Bronchial epithelial cell (primary cell): ENCODE measurements at regions not wholly inside any gene's neighbourhood (a gene's known extent, or its start where the extent isn't known, plus 50 kb on each side); places are given as distances from the start of the nearest gene placed in this dataset.
A peak's percentile ranks its signal among the peaks of the same experiment; 100 is the strongest.

Source experiments
- DNase-seq: peaks from one replicate; pipeline ENCODE4 v3.0.0-alpha.2; 2010; ENCODE audit warnings: low read depth
- FAIRE-seq: peaks from 2 replicates; lab custom pipeline; 2011; peaks lifted over from hg19 to GRCh38; lab: Jason Lieb, UNC
- H3K27me3 ChIP-seq: 2 replicates; pipeline ENCODE4 v1.5.1; 2011; ENCODE audit warnings: low read length; ENCODE audit not compliant: control insufficient read depth, insufficient read depth
- H3K36me3 ChIP-seq: 2 replicates; pipeline ENCODE4 v1.5.1; 2011; ENCODE audit warnings: low read length; ENCODE audit not compliant: control insufficient read depth, insufficient read depth
- H3K4me3 ChIP-seq: 2 replicates; pipeline ENCODE4 v1.5.1; 2011; ENCODE audit warnings: mild to moderate bottlenecking, low read depth, low read length, control low read depth
- CTCF ChIP-seq: IDR thresholded peaks from 2 replicates; pipeline ENCODE4 v1.5.1; 2011; ENCODE audit warnings: mild to moderate bottlenecking, moderate library complexity, low read length, control low read depth, inconsistent platforms; ENCODE audit not compliant: insufficient read depth, severe bottlenecking

GRCh38 chr11:11735586-11735985, 106.2 kb upstream of the USP47 start:
- no peaks in the 10 kb centered on the region for H3K27me3 ChIP-seq
- H3K4me3 ChIP-seq: no peak overlapping the region

GRCh38 chr11:11733246-11733747, 108.5 kb upstream of the USP47 start:
- no peak for TF ChIP-seq CTCF
- Histone ChIP-seq H3K4me3 (no peak overlapping the region), H3K36me3 (no peaks in the 10 kb centered on the region), H3K27me3 (no peaks in the 10 kb centered on the region)
- no peak for FAIRE-seq
- DNase-seq: no peak

More at GRCh38 chr11:11735586-11735985, 106.2 kb upstream of the USP47 start:
- peak; percentile 55 for FAIRE-seq
- H3K36me3 ChIP-seq: no peaks in the 10 kb centered on the region
- no peak for TF ChIP-seq CTCF
- DNase-seq: no peak

GRCh38 chr11:11732116-11732515, 109.7 kb upstream of the USP47 start:
- H3K36me3 ChIP-seq: no peaks in the 10 kb centered on the region
- no peaks in the 10 kb centered on the region for H3K27me3 ChIP-seq
- H3K4me3 ChIP-seq: no peak overlapping the region
- no peak for TF ChIP-seq CTCF
- DNase-seq (peak; percentile 26), FAIRE-seq (no peak)

GRCh38 chr11:11731311-11732083, 109.7 kb upstream of the GALNT18 start:
- no peak overlapping the region for H3K4me3 ChIP-seq
- TF ChIP-seq CTCF: no peak
- no peaks in the 10 kb centered on the region for H3K36me3 ChIP-seq
- FAIRE-seq (peak; percentile 64), DNase-seq (peak; percentile 95)
- no peaks in the 10 kb centered on the region for H3K27me3 ChIP-seq

GRCh38 chr11:11728386-11728785, 106.6 kb upstream of the GALNT18 start:
- no peak for DNase-seq
- H3K4me3 ChIP-seq: no peak overlapping the region
- no peak for TF ChIP-seq CTCF
- FAIRE-seq: no peak
- H3K36me3 ChIP-seq: no peaks in the 10 kb centered on the region
- H3K27me3 ChIP-seq: no peaks in the 10 kb centered on the region
